CD1c-positive myeloid dendritic cell (primary cell): ENCODE measurements at regions not wholly inside any gene's neighbourhood (a gene's known extent, or its start where the extent isn't known, plus 50 kb on each side); places are given as distances from the start of the nearest gene placed in this dataset.
A peak's percentile ranks its signal among the peaks of the same experiment; 100 is the strongest.

Source experiments
- DNase-seq: peaks from one replicate; pipeline ENCODE4 v3.0.0-alpha.2; 2016; ENCODE audit errors: extremely low spot score

DNA sequence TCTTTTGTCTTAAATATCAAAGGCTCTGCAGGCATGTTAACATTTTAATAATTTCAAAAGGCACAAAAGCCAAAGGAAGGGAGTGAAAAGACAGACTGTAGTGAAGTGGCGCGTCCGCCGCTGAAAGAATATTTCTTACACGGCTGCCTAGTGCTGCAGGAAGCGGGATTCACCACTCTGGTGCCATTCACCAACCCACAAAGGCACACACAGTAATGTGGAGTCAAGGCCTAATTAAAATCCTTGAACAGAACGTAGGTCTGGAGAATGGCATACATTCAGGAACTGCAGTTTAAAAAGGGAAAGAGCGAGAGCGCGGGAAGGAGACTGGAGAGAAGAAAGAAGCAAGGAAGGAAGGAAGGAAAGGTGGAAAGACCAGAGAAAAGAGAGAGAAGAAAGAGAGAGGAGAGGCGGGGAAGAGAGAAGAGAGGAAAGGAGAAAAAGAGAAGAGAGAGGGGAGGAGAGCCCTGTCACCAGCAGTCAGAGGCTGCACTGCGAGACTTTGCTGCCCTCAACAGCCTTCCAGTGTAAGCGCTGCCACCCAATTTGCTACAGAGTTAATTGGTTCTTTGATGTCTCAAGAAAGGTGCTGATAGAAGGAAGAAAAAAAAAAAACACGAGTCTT lies 554.0 kb downstream of the MDFIC start:
- DNase-seq, result no peak

DNA sequence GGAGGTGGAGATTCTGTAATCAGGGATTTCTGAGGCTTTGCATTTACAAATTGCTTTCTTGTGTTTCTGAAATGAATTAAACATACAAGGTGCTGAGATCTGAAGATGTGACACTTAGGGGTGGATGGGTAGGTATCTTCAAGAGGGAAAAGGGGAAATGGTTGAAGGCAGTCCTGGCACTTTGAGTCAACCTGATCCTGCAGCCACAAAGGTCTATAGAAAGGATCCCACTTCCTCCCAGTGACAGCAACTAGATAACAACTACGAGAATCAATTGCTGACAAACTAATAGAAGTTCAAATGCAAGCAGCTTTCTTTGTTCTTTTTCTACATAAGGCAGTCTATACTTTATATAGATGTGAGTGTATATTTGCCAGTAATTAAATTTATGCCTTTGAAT lies 553.3 kb downstream of the MDFIC start:
- peak; percentile 13 for DNase-seq

DNA sequence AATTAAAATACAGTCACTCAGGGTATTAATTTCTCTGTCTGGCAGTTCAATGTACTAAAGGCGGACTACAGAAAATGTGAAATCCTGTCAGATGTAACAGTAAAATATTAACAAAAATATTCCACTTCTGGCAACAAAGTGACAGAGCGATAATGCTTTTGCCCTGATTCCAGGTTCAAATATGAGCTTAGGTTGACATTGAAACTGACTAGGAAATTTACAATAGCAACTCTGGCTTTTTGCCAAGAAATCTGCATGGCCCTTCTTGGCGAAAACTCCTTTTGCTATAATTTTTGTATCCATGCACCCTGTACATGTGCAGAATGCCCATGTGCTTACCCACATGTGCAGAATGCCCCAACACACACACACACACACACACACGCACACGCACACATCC lies 552.2 kb downstream of the MDFIC start:
- no peak for DNase-seq

DNA sequence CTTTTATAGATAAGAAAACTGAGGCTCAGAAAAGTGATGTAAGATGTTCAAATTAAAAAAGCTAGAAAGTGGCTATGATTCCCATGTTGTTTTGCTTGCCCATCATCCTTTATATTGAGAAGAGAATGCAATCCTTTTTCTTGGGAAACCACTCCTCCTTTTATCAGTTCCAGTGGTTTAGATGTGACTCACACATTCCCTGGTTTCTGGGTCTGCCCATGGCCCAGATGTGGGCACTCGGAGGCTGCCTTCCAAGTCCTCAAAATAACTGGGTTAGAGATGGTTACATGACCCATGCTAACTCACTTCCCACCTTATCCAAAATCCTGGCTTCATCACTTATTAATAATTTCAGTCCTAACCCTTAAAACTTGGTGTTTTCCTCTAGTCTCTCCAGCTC lies 550.0 kb downstream of the MDFIC start:
- DNase-seq, result no peak

DNA sequence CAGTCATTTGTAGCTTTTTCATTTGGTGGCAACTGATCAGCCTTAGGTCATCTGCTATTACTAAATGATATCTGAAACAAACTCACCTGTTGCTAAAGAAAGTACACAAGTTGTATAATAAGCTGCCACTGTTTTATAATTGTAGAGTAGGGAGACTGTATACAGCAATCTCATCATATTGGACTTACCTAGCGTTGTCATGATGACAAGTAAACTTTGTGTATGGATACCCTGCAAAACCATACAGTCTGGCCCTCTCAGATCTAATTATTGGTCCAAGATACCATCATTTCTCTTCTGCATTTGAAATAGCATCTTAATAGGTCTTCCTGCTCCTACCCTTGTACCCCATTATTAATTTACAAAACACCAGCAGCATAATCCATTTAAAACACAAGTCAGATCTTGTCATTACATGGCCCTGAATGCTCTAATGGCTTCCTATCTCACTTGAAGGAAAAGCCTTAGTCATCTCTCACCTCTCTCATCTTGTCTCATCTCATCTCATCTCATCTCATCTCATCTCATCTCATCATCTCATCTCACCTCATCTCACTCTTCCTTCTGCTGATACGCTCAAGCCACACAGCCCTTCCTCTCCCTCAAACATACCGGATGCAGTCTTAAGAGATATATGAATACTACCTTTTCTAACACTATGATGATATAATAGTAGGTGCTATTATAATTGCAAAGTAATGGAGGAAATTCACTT lies 540.6 kb downstream of the MDFIC start:
- no peak for DNase-seq

DNA sequence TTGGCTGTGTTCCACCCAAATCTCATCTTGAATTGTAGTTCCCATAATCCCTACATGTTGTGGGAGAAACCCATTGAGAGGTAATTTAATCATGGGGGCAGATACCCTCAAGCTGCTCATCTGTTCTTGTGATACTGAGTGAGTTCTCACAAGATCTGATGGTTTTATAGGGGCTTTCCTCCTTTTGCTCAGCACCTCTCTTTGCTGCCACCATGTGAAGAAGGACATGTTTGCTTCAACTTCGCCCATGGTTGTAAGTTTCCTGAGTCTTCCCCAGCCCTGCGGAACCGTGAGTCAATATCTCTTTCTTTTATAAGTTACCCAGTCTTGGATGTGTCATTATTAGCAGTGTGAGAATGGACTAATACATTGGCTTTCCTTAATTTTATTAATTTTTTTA lies 527.8 kb downstream of the MDFIC start:
- DNase-seq, result no peak

DNA sequence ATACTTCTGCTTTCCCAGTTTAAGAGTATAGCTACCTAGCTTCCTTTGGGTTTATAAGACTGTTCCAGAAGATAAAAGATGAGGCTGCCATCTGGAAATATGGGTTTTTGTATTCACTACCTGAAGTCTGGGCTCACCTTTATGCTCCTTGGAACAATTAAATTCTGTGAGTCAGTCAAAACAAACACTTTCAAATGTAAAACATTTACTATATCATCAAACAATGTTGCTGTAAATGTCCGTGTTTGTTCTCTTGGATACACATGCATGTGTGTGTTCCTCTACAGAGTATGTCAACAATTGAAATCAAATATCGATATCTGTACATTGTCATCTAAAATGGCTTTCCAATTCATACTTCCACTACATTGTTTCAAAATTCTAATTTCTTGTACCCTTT lies 525.6 kb downstream of the MDFIC start:
- no peak for DNase-seq

DNA sequence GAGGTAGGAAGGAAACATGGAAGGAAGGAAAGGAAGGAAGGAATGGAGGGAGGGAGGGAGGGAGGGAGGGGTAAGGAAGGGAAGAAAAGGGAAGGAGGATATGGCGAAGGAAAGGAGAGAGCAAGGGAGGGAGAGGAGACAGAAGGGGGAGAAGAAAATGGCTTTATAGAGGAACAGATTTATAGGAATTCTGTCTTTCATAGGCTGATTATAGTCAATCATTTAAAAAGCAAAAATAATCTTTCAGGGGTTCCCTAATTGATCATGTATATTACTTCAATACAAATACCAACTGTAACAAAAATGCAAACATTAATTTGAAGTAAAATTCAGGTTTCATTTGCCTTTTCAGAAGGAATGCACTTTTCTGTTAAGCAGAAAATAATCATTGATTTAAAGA lies 519.1 kb downstream of the MDFIC start:
- DNase-seq, result no peak

DNA sequence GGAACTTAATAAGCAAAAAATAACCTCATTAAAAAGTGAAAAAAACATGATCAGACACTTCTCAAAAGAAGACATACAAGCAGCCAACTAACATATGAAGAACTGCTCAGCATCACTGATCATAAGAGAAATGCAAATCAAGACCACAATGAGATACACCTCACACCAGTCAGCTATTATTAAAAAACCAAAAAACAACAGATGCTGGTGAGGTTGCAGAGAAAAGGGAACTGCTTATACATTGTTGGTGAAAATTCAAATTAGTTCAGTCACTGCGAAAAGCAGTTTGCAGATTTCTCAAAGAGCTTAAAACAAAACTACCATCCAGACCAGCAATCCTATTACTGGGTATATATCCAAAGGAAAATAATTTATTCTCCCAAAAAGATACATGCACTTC lies 513.3 kb downstream of the MDFIC start:
- DNase-seq, result no peak

DNA sequence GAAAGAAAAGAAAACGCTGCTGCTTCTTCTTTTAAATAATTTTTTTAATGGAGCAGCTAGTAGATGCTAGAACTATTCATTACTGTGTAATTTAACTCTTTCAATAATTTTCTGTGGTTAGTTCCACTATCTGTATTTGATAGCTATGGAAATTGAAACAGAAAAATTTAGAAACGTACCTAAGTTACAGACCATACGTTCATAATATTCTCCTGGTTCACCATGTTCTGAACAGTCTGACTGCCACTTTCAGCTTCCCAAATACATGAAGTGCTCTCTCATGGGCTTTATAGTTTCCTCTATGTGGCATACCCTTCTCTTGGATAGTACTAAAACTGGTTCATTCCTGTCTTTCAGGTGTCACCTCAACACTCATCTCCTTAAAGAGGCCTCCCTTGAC lies 508.0 kb downstream of the MDFIC start:
- DNase-seq, result no peak

DNA sequence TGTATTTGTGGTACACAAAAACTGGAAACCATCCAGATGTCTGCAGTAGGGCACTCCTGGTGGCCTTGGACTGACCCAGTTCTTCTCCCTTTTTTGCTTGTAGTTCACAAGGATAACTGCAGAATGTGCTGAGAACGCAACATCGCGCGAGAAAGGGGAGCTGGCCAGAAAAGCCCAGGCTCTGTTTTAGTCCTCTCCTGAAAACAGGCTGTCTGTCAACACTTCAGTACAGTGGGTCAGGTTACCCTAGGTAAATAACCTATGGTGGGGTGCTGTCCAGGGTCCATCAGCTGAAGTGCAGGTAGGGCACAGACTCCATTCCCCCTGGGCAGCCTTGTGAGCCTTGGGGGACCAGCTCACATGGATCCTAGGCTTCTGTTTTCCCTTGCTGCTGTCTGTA lies 495.8 kb downstream of the MDFIC start:
- DNase-seq, result no peak

DNA sequence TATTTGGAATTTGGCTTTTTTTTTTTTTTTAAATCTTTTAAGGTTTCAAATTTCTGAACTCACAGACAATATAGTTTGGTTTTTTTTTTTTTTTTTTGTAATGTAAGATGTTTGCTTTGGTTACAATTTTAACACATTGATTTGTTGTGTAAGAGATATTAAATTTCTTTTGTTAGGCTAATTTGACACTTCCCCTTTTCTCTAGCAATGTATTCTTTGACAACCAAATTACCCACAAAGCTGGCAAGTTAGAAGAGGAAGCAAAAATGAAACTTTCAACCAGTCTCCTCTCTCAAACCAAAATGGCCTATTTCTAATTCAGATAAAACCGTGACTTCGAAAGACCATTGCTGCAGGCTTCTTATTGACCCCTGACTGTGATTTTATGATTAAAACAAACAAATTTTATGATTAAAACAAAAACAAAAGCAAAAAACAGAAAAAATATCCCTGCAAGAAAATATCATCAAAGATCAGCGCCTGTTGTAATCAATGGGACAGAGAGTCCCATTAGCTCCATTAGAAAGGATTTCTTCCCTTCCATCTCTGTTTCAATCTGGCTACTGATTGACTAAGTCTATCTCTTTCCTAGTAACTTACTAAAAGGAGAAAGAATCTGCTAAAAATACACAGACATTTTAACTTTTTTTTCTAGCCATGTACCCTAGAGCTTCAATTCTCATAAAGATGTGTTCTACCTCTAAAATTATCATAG lies 489.2 kb downstream of the MDFIC start:
- peak; percentile 73 for DNase-seq

DNA sequence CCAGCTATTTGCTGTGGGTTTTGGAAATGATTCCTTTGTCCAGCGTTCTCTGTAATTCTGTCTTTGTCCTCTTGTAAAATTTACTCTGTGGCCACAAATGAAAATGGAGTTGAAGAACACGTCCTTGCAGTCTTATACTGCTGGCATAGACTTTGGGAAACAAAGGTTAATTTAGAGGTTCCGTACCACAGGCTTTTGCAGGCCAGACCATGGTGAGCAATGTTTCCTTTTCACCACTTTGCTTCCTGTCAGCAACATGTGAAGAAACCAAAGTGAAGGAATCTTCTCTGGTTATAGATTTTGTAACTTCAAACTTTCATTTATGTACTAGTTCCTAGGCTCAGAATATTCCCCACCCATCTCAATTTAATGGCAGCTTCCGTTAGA lies 488.5 kb downstream of the MDFIC start:
- no peak for DNase-seq

DNA sequence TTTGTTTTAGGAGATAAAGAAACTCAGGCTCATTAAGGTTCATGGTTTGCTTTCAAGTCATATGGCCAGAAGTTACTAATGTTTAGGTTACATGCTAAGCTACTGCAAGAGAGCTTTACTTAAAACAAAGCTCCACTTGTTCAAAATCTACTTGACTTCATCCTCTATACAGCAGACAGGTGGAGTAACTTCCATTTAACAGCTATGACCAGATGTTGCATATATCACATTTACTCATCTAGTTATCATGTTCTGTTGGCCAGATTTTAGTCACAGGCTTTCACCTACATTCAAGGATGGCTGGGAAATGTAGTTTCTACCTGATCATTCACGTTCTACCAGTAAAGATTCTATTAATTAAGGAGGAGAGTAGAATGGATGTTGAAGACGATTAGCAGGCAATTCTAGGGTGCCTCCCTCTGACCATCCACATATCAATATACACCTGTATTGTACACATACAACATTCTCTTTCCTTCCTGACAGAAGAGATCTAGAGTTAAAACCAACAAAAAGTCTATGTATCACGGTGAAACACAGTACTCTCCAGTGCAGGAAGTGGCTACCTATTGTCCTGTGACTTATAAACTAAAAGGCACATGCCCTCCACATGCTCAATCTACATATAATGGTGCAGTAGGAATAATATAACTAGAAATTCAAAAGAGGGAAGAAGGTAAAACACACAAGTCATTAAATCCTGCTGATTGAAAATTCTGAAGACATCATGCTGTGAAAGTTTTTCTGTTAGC lies 488.0 kb downstream of the MDFIC start:
- no peak for DNase-seq

DNA sequence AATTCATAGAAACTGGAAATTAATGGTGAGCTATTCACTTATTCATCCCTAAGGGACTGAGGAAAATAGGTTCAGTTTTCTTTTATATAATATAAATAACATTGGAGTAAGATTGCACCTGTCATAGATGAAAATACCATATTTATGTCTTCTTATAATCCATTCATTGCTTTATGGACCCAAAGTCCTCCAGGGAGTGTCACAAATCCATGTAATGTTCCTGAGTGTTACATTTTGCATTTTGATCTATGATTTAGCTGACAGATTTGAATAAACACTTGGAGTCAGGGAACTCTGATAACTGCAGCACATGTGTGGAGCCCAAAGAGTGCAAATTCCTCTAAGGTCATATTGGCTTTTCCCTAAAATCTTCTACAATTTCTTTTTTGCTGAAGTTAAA lies 484.3 kb downstream of the MDFIC start:
- DNase-seq, result no peak

DNA sequence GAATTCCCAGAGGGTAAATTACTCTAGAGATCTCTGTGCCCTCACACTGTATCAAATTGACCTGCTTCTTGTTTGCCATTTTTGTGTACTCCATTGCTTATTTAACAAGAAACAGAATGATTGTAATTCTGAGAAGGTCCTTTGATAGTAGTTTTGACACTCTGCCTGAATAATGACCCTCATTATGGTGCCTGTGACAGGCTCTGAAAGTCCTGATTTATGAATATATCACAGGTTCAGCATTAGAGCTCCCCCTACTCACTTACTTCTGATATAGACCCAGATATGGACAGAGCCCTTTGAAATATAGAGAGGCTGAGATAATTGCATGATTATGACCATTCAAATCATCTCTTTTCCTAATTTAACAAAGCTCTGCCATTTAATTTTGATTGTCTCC lies 465.2 kb downstream of the MDFIC start:
- no peak for DNase-seq

DNA sequence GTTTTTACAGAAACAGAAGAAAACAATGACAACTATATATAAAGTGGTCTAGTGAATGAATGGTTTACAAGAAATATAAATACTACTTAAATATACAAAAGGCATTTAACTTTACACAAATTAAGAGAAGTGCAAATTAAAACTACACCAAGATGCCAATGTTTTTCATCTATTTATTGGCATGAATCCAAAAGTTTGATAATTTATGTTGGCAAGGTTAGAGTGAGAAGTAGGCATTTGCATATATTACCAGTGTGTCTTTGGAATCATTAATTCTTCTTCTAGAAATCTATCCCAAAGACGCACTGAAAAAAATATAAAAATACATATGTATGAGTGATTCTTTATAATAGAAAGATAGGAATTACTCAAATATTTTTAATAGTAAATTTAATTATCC lies 457.4 kb downstream of the MDFIC start:
- DNase-seq, result no peak

DNA sequence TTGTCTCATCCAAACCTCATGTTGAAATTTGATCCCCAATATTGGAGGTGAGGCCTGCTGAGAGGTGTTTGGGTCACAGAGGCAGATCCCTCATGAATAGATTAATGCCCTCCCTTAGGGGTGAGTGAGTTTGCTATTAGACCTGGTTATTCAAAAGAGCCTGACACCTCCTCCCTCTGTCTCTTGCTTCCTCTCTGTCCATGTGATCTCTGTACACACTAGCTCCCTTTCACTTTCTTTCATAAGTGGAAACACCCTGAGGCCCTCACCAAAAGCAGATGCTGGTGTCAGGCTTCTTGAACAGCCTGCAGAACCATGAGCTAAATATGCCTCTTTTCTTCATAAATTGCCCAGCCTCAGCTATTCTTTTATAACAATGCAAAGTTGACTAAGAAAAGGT lies 447.1 kb downstream of the MDFIC start:
- DNase-seq, result no peak

DNA sequence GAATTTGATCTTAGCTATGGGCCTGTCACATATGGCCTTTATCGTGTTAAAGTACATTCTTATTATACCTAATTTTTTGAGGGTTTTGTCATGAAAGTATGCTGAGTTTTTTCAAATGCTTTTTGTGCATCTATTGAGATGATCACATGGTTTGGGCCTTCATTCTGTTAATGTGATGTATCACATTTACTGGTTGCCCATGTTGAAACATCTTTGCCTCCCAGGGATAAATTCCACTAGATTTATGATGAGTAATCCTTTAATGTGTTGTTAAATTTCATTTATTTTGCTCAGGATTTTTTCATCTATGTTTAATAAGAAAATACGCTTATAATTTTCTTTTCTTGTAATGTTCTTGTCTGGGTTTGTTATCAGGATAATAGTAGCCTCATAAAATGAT lies 442.0 kb downstream of the MDFIC start:
- DNase-seq, result no peak

DNA sequence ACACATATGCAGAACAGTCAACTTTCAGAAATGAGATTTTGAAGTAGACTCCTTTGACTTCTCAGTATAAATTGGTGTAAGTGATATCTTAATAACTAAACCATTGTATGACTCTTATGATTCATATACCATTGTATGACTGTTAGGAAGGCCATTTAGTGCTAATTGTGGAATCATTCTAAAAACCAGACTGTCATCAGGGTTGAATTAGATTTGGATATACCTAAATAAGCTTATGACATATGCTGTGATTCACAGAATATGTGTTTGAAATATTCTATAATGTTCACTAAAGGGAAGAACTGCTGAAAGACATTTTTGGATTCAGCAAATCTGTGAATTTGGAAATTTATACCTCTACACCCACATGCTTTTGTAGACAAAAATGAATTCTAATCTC lies 438.1 kb downstream of the MDFIC start:
- DNase-seq, result no peak

DNA sequence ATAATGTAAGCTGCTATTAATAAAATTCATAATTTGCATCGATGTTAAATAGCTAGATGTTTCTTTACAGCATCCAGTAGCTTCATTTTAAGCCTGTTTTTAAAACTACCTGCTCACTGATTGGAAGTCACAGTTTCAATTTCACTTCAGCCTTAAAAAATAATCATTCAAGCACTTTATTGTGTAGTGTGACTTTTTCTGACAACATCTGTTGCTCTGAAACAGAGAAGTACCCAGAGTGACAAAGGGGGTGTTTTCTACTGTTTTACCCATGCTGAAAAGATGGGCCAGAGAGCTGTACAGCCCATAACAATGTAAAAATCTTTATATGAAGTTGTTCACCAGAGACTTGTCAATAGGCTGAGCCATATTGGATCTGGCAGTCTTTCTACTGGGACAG lies 437.2 kb downstream of the MDFIC start:
- no peak for DNase-seq

DNA sequence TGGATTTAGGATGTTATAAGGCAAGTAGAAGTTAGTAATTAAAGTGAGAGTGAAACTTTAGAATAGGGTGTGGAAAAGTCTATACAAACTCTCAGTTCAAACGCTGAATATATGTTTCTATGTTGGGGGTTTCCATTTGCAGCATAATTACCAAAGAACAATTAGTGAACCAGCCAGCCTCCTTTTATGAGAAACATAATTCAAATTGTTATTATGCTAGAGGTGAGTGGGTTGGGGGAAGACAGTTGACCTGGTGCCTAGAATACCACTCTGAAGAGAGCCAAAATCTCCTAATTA lies 435.8 kb downstream of the MDFIC start:
- no peak for DNase-seq
